SJSA1 (cell line): ENCODE measurements at regions not wholly inside any gene's neighbourhood (a gene's known extent, or its start where the extent isn't known, plus 50 kb on each side); places are given as distances from the start of the nearest gene placed in this dataset.
"Not testable (repeated sequence)": the region's sequence is repeated elsewhere in the genome, so short reads cannot be mapped to it uniquely, and the experiment has no call there.

Source experiments
- DNase-seq, 2 experiments: peaks; one replicate each; pipeline ENCODE4 v3.0.0-alpha.2; 2015 to 2020; ENCODE audit warnings: low spot score in 2 of 2, low read depth in 1 of 2
- H3K27ac ChIP-seq: fragments of 250-450 bp; sonication (Bioruptor Pico); 2 replicates; pipeline ENCODE4 v1.5.1; 2020; ENCODE audit warnings: mild to moderate bottlenecking, moderate library complexity
- H3K27me3 ChIP-seq: fragments of 250-450 bp; sonication (Bioruptor Pico); replicated peaks from 2 replicates; pipeline ENCODE4 v1.5.1; 2020; ENCODE audit warnings: mild to moderate bottlenecking, moderate library complexity
- H3K36me3 ChIP-seq: fragments of 250-450 bp; sonication (Bioruptor Pico); 2 replicates; pipeline ENCODE4 v1.5.1; 2020; ENCODE audit warnings: mild to moderate bottlenecking
- H3K4me1 ChIP-seq: fragments of 250-450 bp; sonication (Bioruptor Pico); replicated peaks from 2 replicates; pipeline ENCODE4 v1.6.1; 2021; ENCODE audit warnings: mild to moderate bottlenecking
- H3K4me3 ChIP-seq: fragments of 250-450 bp; sonication (Bioruptor Pico); 2 replicates; pipeline ENCODE4 v1.5.1; 2020; ENCODE audit warnings: mild to moderate bottlenecking
- H3K9me3 ChIP-seq: fragments of 250-450 bp; sonication (Bioruptor Pico); replicated peaks from 2 replicates; pipeline ENCODE4 v1.5.1; 2020; ENCODE audit warnings: mild to moderate bottlenecking

DNA sequence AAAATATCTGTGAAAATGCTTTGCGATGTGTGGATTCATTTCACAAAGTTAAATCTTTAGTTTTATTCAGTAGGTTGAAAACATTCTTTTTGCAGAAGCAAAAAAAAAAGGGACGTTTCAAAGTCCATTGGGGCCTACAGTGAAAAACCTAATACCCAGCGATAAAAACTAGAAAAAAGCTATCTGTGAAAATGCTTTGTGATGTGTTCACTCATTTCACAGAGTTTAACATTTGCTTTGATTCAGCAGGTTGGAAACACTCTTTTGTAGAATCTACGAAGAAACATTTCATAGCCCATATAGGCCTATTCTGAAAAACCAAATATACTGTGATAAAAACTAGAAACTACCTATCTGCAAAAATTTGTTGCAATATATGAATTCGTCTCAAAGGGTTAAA, 113.6 kb upstream of the WSB1 start:
- no peak overlapping the region for H3K4me3 ChIP-seq
- H3K27me3 ChIP-seq: no peaks in the 10 kb centered on the region
- H3K27ac ChIP-seq: no peak overlapping the region

DNA sequence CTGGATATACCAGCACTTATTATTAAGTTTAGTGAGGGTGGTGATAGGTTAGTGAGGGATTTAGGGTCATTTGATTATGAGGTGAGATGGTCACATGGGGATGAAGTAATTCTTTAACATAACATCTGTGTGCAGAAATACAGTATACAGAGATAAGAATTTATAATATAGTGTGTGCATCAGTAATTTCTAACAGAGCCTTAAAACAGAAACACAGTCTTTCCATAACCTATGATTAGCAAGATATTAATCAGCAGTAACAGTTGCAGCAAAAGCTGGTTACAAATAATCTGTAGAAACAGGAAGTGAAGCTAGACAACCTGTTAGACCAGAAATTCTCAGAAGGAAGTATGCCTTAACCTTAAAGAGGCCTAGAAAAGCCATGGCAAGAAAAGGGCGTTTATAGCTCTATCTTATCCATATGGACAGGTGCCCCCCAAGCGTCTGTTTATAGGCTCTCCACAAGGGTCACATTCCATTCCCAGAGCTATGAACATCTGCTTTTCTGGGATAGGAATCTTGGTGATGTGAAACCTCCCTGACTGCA, 112.5 kb upstream of the WSB1 start:
- not testable (repeated sequence) for H3K27ac ChIP-seq, H3K9me3 ChIP-seq, DNase-seq, H3K36me3 ChIP-seq, H3K27me3 ChIP-seq, H3K4me1 ChIP-seq, H3K4me3 ChIP-seq

More for the DNA sequence above, 113.6 kb upstream of the WSB1 start:
- Histone ChIP-seq H3K36me3 (no peaks in the 10 kb centered on the region), H3K9me3 (no peaks in the 10 kb centered on the region), H3K4me1 (no peaks in the 10 kb centered on the region)
- DNase-seq: no peak

DNA sequence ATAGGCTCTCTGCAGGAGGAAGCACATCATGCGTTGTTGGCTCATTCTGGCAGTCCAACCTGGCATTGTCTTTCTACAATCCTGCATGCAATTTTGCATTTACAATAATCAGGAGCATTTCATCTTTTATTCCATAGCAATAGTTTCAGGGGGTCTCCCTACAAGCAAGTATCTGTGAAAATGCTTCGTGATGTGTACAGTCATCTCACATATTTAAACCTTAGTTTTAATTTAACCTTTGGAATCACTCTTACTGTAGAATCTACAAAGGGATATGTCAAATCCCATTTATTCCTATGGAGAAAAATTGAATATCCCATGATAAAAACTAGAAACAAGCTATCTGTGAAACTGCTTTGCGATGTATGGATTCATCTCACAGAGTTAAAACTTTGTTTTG, 112.0 kb upstream of the WSB1 start:
- Histone ChIP-seq H3K4me3 (no peak overlapping the region), H3K4me1 (no peaks in the 10 kb centered on the region), H3K27ac (no peak overlapping the region), H3K9me3 (no peaks in the 10 kb centered on the region), H3K36me3 (no peaks in the 10 kb centered on the region), H3K27me3 (no peaks in the 10 kb centered on the region)
- DNase-seq: no peak

DNA sequence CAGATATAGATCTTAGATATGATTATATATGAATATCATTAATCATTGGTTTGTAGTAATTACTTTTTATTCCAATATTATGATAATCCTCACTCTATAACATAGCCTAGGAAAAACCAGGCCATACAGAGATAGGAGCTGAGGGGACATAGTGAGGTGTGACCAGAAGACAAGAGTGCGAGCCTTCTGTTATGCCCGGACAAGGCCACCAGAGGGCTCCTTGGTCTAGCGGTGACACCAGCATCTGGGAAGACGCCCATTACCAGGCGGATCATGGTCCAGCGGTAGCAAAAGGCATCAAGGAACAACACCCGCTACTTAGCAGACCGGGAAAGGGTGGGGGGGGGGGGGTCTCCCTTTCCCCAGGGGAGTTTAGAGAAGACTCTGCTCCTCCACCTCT, 96.4 kb upstream of the WSB1 start:
- not testable (repeated sequence) for DNase-seq, H3K27me3 ChIP-seq, H3K36me3 ChIP-seq, H3K27ac ChIP-seq, H3K4me1 ChIP-seq, H3K9me3 ChIP-seq, H3K4me3 ChIP-seq

DNA sequence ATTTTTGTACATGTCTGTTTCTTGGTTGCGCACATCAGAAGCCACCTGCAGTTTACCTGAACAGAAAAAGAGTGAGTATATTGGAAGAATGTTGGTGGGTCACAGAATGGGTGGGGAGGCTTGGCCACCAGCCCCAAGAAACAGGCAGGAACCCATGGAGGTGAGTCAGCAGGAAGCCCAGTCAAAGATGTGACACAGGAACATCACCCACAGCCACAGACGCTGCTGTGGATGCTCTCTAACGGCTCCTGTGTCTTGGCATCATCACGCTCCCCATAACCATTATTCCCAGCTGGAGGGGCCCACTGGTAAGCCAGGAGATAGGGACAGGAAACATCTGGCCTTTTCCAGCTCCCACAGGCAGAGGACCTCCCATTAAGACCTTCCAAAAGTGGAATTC, 94.0 kb upstream of the WSB1 start:
- Histone ChIP-seq H3K36me3 (no peaks in the 10 kb centered on the region), H3K27ac (no peak overlapping the region), H3K4me3 (no peak overlapping the region), H3K4me1 (no peaks in the 10 kb centered on the region), H3K9me3 (no peaks in the 10 kb centered on the region), H3K27me3 (no peaks in the 10 kb centered on the region)
- DNase-seq: no peak

DNA sequence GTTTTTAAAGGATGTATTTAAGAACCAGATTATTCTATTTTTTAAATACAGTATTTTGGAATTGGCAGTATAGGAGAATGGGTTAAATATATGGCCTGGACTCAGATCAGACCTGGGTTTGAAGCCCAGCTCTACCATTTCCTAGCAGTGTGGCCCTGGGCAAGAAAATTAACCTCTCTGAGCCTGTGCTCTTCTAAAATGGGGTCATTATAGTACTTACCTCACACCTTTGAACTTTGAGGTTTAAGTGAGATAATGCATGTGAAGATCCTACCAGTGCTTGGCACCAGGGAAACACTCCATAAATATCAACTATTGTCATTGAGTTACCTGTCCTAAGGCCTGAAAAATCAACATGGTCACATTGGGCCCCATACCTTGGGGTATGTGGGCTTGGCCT, 93.4 kb upstream of the WSB1 start:
- no peak overlapping the region for H3K4me3 ChIP-seq

DNA sequence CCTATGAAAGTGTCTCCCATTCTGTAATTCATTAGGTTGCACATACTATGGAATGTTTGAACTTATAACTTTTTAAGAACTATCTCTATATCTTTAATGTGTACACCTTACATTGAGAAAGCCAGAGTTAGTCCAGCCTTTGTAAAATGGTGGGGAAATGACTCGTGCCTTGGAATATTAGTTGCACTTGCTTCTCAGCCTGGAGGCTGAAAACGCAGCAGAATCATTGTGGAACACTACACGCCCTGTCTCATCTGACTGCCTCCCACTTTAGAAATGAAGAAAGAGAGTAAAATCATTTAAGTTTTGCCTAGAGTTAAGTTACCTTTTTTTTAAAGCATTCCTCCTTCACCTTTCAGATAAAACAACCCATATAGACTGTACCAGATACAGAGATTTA, 90.7 kb upstream of the WSB1 start:
- no peak overlapping the region for H3K4me3 ChIP-seq
- DNase-seq: no peak
- H3K9me3 ChIP-seq: no peaks in the 10 kb centered on the region; the same call in 1 of the 2 replicates
- no peaks in the 10 kb centered on the region for H3K36me3 ChIP-seq
- H3K27ac ChIP-seq: no peak overlapping the region
- peaks cover 12% of the 10 kb centered on the region for H3K4me1 ChIP-seq
- no peaks in the 10 kb centered on the region for H3K27me3 ChIP-seq

More for the DNA sequence above, 93.4 kb upstream of the WSB1 start:
- H3K27ac ChIP-seq: no peak overlapping the region
- H3K9me3 ChIP-seq: no peaks in the 10 kb centered on the region
- no peak for DNase-seq
- no peaks in the 10 kb centered on the region for H3K36me3 ChIP-seq
- H3K27me3 ChIP-seq: no peaks in the 10 kb centered on the region
- H3K4me1 ChIP-seq: no peaks in the 10 kb centered on the region

DNA sequence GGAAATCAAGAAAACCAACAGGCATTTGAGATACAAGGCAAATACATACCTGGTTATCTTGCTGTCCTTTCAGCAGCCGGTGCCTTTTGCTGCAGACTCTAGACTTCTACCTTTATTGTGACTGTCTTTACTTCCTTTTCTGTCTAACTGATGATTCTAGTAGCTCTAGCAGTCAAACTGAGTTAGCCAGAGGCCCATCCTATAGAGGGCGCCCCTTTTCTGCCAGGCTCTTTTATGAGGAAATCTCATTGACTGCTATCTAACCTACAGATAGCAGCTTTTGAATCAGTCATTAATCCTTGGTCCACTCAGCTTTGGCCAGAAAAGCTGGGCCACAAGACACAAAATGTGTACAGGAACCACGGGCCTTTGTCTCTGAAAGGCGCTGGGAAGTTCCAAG, 87.5 kb upstream of the WSB1 start:
- no peak for DNase-seq
- Histone ChIP-seq H3K4me3 (no peak overlapping the region), H3K4me1 (peaks cover 12% of the 10 kb centered on the region), H3K27me3 (no peaks in the 10 kb centered on the region), H3K9me3 (no peaks in the 10 kb centered on the region; the same call in 1 of the 2 replicates), H3K27ac (no peak overlapping the region), H3K36me3 (no peaks in the 10 kb centered on the region)

DNA sequence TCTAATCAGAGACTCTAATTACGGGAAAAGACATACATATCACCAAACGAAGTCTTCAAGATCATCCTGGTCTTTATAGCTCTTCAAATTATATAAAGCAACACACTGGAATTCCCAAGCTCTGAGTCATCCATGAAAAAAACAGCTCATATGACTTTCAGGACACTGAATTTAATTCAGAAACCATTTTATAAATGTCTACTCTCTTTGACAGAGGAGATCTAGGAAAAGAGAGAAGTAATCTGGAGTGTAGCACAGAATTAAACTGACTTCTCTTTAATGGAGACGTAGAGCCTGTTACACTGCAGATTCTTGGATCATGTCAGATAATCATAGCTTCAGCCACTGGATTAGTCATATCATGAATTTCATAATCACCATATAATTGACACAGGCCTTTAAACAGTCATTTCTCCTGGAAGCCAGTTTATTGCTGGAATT, 86.8 kb upstream of the WSB1 start:
- Histone ChIP-seq H3K4me3 (no peak overlapping the region), H3K27me3 (no peaks in the 10 kb centered on the region), H3K9me3 (no peaks in the 10 kb centered on the region; the same call in 1 of the 2 replicates), H3K36me3 (no peaks in the 10 kb centered on the region), H3K4me1 (peaks cover 12% of the 10 kb centered on the region), H3K27ac (peak overlapping the region; percentile 5; the same call in 1 of the 2 replicates)
- peak in 1 of 2 experiments; percentile 41 for DNase-seq

DNA sequence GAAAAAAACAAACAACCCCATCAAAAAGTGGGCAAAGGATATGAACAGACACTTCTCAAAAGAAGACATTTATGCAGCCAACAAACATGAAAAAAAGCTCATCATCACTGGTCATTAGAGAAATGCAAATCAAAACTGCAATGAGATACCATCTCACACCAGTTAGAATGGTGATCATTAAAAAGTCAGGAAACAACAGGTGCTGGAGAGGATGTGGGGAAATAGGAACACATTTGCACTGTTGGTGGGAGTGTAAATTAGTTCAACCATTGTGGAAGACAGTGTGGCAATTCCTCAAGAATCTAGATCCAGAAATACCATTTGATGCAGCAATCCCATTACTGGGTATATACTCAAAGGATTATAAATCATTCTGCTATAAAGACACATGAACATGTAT, 85.5 kb upstream of the WSB1 start:
- not testable (repeated sequence) for H3K27me3 ChIP-seq, H3K27ac ChIP-seq, H3K36me3 ChIP-seq, H3K9me3 ChIP-seq, H3K4me3 ChIP-seq, DNase-seq
- H3K4me1 ChIP-seq: peaks cover 12% of the 10 kb centered on the region

DNA sequence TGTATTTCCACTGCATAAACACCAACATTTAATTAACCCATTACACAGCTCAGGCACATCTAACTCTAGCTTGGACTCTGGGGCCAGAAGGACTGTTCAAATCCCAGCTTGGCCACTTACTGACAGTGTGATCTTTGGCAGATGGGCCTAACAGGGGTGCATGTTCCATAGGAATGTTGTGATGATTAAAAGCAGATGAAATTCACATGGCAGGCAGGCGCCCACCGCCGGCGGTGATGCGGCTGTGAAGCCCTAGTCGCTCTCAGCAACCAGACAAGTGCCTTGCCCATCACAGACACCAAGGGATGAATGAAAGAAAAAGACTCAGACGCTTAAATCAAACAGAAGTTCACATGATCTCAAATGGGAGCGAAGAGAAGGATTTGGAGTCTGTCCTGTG, 84.6 kb upstream of the WSB1 start:
- H3K27me3 ChIP-seq: no peaks in the 10 kb centered on the region
- H3K36me3 ChIP-seq: no peaks in the 10 kb centered on the region
- H3K4me1 ChIP-seq: peaks cover 12% of the 10 kb centered on the region
- DNase-seq: no peak
- no peaks in the 10 kb centered on the region; the same call in 1 of the 2 replicates for H3K9me3 ChIP-seq
- no peak overlapping the region for H3K4me3 ChIP-seq
- no peak overlapping the region for H3K27ac ChIP-seq

DNA sequence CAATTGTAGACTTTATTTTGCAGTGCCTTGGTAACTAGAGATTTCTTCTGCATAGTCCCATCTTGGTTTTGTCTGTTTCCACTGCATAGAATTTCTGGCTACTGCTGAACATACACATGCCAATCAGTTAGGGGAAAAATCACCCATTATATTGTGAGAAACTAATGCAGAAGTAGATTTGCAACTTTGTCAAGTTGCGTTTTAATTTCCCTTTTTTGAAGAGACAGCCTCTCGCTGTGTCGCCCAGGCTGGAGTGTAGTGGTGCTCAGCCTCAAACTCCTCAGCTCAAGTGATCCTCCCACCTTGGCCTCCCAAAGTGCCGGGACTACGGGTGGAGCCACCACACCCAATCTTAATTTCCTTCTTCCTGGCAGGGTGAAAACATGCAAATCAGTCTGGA, 83.1 kb upstream of the WSB1 start:
- not testable (repeated sequence) for H3K9me3 ChIP-seq, H3K4me3 ChIP-seq, DNase-seq, H3K27me3 ChIP-seq, H3K27ac ChIP-seq, H3K36me3 ChIP-seq
- peaks cover 12% of the 10 kb centered on the region for H3K4me1 ChIP-seq

DNA sequence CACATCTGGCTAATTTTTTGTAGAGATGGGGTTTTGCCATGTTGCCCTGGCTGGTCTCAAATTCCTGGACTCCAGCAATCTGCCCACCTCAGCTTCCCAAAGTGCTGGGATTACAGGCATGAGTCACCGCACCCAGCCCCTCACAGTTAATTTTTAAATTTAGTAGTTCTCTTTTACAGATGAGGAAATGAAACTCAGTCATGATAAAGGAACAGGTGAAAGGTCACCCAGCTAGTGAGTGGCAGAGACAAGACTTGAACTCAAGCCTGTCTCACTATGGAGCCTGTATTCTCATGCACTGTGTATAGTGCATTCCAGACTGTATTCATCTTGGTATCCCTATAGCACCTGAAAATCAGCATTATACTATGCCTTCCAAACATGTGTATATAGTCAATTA, 77.1 kb upstream of the WSB1 start:
- Histone ChIP-seq H3K4me3 (no peak overlapping the region), H3K36me3 (no peaks in the 10 kb centered on the region), H3K27ac (no peak overlapping the region), H3K4me1 (no peaks in the 10 kb centered on the region), H3K27me3 (no peaks in the 10 kb centered on the region), H3K9me3 (no peaks in the 10 kb centered on the region)
- DNase-seq: no peak

DNA sequence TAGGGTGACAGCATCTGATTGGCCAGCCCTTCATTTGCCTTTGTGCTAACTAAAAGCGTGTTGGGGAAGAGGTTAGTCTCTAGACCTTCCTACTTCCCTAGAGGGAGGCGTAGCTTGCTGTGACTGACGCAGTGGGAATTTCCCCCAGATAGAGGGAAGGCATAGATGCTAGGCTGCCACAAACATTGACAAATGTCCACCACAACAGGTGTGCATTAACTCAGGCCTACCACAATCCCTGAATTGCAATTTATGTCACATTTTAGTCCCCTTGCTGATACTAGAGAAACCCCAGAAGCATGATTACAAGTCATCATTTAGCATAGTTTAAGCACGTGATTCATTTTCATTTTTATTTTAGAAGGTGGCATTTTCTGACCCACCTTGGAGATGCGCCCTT, 76.3 kb upstream of the WSB1 start:
- Histone ChIP-seq H3K27me3 (no peaks in the 10 kb centered on the region), H3K4me3 (no peak overlapping the region), H3K27ac (no peak overlapping the region), H3K36me3 (no peaks in the 10 kb centered on the region), H3K4me1 (no peaks in the 10 kb centered on the region), H3K9me3 (no peaks in the 10 kb centered on the region)
- DNase-seq: no peak

DNA sequence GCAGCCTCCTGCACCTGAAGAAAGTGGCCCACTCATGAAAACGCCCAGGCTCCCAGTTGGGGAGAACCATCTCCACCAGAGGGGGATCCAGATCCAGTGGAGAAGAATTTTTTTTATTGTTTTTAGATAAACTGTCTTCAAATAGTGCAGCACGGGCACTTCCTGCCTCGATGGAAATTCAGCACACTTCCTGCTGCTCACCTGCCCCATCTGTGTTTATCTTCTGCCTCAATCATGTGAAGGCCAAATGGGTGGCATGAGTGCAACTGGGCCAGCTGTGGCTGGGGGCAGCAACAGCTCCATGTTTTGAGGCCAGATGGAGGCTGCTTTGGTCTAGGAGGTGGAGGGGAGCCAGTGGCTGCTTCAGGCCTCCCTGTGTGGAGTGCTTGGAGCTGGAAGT, 75.9 kb upstream of the WSB1 start:
- Histone ChIP-seq H3K4me3 (no peak overlapping the region), H3K4me1 (no peaks in the 10 kb centered on the region), H3K27ac (no peak overlapping the region), H3K9me3 (no peaks in the 10 kb centered on the region), H3K27me3 (no peaks in the 10 kb centered on the region), H3K36me3 (no peaks in the 10 kb centered on the region)
- no peak for DNase-seq
